SK-N-SH (cell line): ENCODE measurements at regions not wholly inside any gene's neighbourhood (a gene's known extent, or its start where the extent isn't known, plus 50 kb on each side); places are given as distances from the start of the nearest gene placed in this dataset.

Source experiments
- CTCF ChIA-PET: fragments of 300-600, 350-600 bp; formaldehyde crosslinking; extraction: SDS; loops from one replicate; lab custom pipeline; 2021; lab: Yijun Ruan, JAX
- POLR2A ChIA-PET: fragments of 350-600 bp; sonication (Branson Sonifier 250); formaldehyde crosslinking; extraction: SDS; loops from one replicate; lab custom pipeline; 2020; ENCODE audit warnings: antibody characterized with exemption, inconsistent platforms; lab: Yijun Ruan, JAX
- DNase-seq: peaks from one replicate; pipeline ENCODE4 v3.0.0; 2012
- H2AFZ ChIP-seq: fragments of 200-600 bp; sonication (generic); 2 replicates; pipeline ENCODE4 v1.8.1; 2016; ENCODE audit warnings: antibody characterized with exemption, mild to moderate bottlenecking, low read depth
- H3F3A ChIP-seq: fragments of 200-600 bp; sonication (generic); replicated peaks from 2 replicates; pipeline ENCODE3; 2016; ENCODE audit warnings: antibody characterized with exemption, mild to moderate bottlenecking; ENCODE audit not compliant: insufficient read depth
- H3K27ac ChIP-seq, 2 experiments: fragments of 200-500 bp in 1 of 2; fragments of 200-600 bp in 1 of 2; sonication (Bioruptor generic) in 1 of 2; sonication (generic), shearing (Covaris generic) in 1 of 2; 2 replicates each; pipeline versions ENCODE4 v1.5.1 to v1.6.1; 2014 to 2016; ENCODE audit warnings: low read depth in 2 of 2, inconsistent platforms in 1 of 2, low read length in 1 of 2, mild to moderate bottlenecking in 1 of 2, mixed read lengths in 1 of 2
- H3K27me3 ChIP-seq: fragments of 200-600 bp; sonication (generic), shearing (Covaris generic); 2 replicates; pipeline ENCODE4 v1.6.1; 2016; ENCODE audit warnings: mixed run types; ENCODE audit not compliant: insufficient read depth
- H3K36me3 ChIP-seq, 2 experiments: fragments of 200-500 bp in 1 of 2; fragments of 200-600 bp in 1 of 2; sonication (Bioruptor generic) in 1 of 2; sonication (generic) in 1 of 2; replicated peaks in 1 of 2; 2 replicates each; pipeline versions ENCODE3 to v1.5.1; 2014 to 2016; ENCODE audit warnings: low read length in 1 of 2, mild to moderate bottlenecking in 1 of 2; ENCODE audit not compliant: insufficient read depth in 2 of 2, control insufficient read depth in 1 of 2
- H3K4me1 ChIP-seq, 2 experiments: fragments of 200-500 bp in 1 of 2; fragments of 200-600 bp in 1 of 2; sonication (Bioruptor generic) in 1 of 2; sonication (generic), shearing (Covaris generic) in 1 of 2; 2 replicates each; pipeline versions ENCODE4 v1.5.1 to v1.6.1; 2014 to 2016; ENCODE audit warnings: low read depth in 1 of 2, low read length in 1 of 2, mixed run types in 1 of 2; ENCODE audit not compliant: insufficient read depth in 2 of 2, control insufficient read depth in 1 of 2
- H3K4me2 ChIP-seq: fragments of 200-600 bp; sonication (generic), shearing (Covaris generic); 2 replicates; pipeline ENCODE4 v1.6.1; 2017; ENCODE audit warnings: mixed run types
- H3K4me3 ChIP-seq, 2 experiments: fragments of 200-500 bp in 1 of 2; fragments of 200-600 bp in 1 of 2; sonication (Bioruptor generic) in 1 of 2; sonication (generic), shearing (Covaris generic) in 1 of 2; 2 replicates each; pipeline versions ENCODE4 v1.5.1 to v1.8.1; 2014 to 2016; ENCODE audit warnings: low read depth in 2 of 2, inconsistent platforms in 1 of 2, low read length in 1 of 2, mild to moderate bottlenecking in 1 of 2, mixed read lengths in 1 of 2, moderate library complexity in 1 of 2
- H3K79me2 ChIP-seq: fragments of 200-600 bp; sonication (generic); 2 replicates; pipeline ENCODE4 v1.8.1; 2017; ENCODE audit warnings: mild to moderate bottlenecking; ENCODE audit not compliant: insufficient read depth
- H3K9ac ChIP-seq: fragments of 200-600 bp; sonication (generic); 2 replicates; pipeline ENCODE4 v1.6.1; 2017; ENCODE audit warnings: mixed run types
- H3K9me2 ChIP-seq: fragments of 200-600 bp; sonication (generic); 2 replicates; pipeline ENCODE4 v1.6.1; 2017; ENCODE audit warnings: mixed run types
- H3K9me3 ChIP-seq: fragments of 200-600 bp; sonication (generic); 2 replicates; pipeline ENCODE4 v1.6.1; 2017; ENCODE audit warnings: mixed run types, mild to moderate bottlenecking, moderate library complexity
- H4K20me1 ChIP-seq: fragments of 200-600 bp; sonication (generic); 2 replicates; pipeline ENCODE4 v1.6.1; 2017; ENCODE audit warnings: mild to moderate bottlenecking, mixed run types; ENCODE audit not compliant: insufficient read depth
- CHD2 ChIP-seq: fragments of 150-350 bp; IDR thresholded peaks from 2 replicates; pipeline ENCODE4 v1.6.1; 2018; ENCODE audit warnings: low read length; ENCODE audit not compliant: partially characterized antibody
- CTCF ChIP-seq: fragments of 200-600 bp; sonication (generic); IDR thresholded peaks from 2 replicates; pipeline ENCODE4 v1.6.1; 2017; ENCODE audit warnings: antibody characterized with exemption, mild to moderate bottlenecking, moderate library complexity
- ELF1 ChIP-seq: IDR thresholded peaks from 2 replicates; pipeline ENCODE4 v1.4.0; 2012
- GABPA ChIP-seq: IDR thresholded peaks from 2 replicates; pipeline ENCODE4 v1.4.0; 2012; ENCODE audit warnings: low read depth, mild to moderate bottlenecking
- MXI1 ChIP-seq: IDR thresholded peaks from 2 replicates; pipeline ENCODE4 v1.6.1; 2012; ENCODE audit warnings: mild to moderate bottlenecking, low read depth, low read length, improper control_type of control experiment
- RAD21 ChIP-seq: IDR thresholded peaks from 2 replicates; pipeline ENCODE4 v1.6.1; 2012; ENCODE audit warnings: mild to moderate bottlenecking, low read length
- REST ChIP-seq: IDR thresholded peaks from 2 replicates; pipeline ENCODE4 v1.6.1; 2012; ENCODE audit warnings: mild to moderate bottlenecking, low read depth, low read length, moderate library complexity
- RXRA ChIP-seq: IDR thresholded peaks from 2 replicates; pipeline ENCODE4 v1.4.0; 2012; ENCODE audit warnings: low read depth, mild to moderate bottlenecking, borderline replicate concordance
- TCF12 ChIP-seq: IDR thresholded peaks from 2 replicates; pipeline ENCODE4 v1.4.0; 2012
- USF2 ChIP-seq: fragments of 150-350 bp; IDR thresholded peaks from 2 replicates; pipeline ENCODE4 v1.6.1; 2017; ENCODE audit warnings: antibody characterized with exemption, low read length, low read depth, borderline replicate concordance
- YY1 ChIP-seq: IDR thresholded peaks from 2 replicates; pipeline ENCODE4 v1.4.0; 2012; ENCODE audit warnings: low read depth, mild to moderate bottlenecking
- WGBS: methylation state at CpG from one replicate; pipeline ENCODE4 v1.1.6; 2017; ENCODE audit warnings: low lambda C conversion rate; 5-methylcytosine and 5-hydroxymethylcytosine counted together

- H2AFZ ChIP-seq: no peak overlapping the region
- TF ChIP-seq TCF12 (no peak), YY1 (no peak), CTCF (no peak), GABPA (no peak), RXRA (no peak), MXI1 (no peak), RAD21 (no peak), USF2 (no peak), ELF1 (no peak)
- TF ChIP-seq, all 33 proteins: peak for 0
- Histone ChIP-seq H3K36me3 (no peaks in the 10 kb centered on the region), H3K4me1 (no peaks in the 10 kb centered on the region; a peak in 1 of 4 replicates), H3K79me2 (no peaks in the 10 kb centered on the region), H3K9ac (no peak overlapping the region), H3K9me2 (no peaks in the 10 kb centered on the region), H3K4me3 (no peak overlapping the region), H3K27ac (no peak overlapping the region), H3K9me3 (no peaks in the 10 kb centered on the region), H3K4me2 (no peak overlapping the region), H4K20me1 (no peaks in the 10 kb centered on the region), H3F3A (no peaks in the 10 kb centered on the region), H3K27me3 (no peaks in the 10 kb centered on the region)
- CTCF ChIA-PET: no interaction called here
- DNase-seq: no peak
- POLR2A ChIA-PET: no interaction called here
- WGBS: 37% methylated on average over 5 of the region's 5 CpGs
Measured at GRCh38 chr4:152168987-152169616, 366.8 kb downstream of the FBXW7 start.

DNA sequence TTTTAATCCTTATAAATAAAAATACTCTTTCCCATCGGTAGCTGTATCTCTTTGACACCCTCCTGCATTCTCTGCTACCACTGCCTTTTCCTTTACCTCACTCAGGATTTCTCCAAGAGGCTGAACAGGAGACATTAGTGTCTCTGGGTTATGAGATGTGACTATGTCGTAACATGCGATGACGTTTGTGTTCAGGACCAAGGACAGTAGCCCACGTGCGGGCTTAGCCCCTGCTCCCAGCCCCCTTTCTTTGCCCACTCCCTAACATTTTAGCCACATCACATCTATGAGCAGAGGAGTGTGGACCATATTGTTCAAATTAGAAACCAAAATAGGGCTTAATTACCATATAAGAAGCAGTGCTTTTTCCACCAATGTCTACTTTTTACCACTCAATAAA, 369.3 kb downstream of the FBXW7 start:
- Histone ChIP-seq H3K36me3 (no peaks in the 10 kb centered on the region), H3K4me3 (no peak overlapping the region), H3K9me3 (no peaks in the 10 kb centered on the region)
- TF ChIP-seq CHD2 (no peak), REST (peak; percentile 88)
- TF ChIP-seq, all 33 proteins: peak for 1
- no peak overlapping the region for H3K27ac ChIP-seq
- H3F3A ChIP-seq: peaks cover 3% of the 10 kb centered on the region
- H3K9ac ChIP-seq: no peak overlapping the region
- no peak overlapping the region for H3K4me2 ChIP-seq
- ChIA-PET CTCF (interaction anchor here (2.0 kb wide), 1 partner anchor 9 kb away, joined by 5 read pairs; no protein-coding TSS in a partner anchor), POLR2A (no interaction called here)
- no peaks in the 10 kb centered on the region for H3K9me2 ChIP-seq
- H3K27me3 ChIP-seq: no peaks in the 10 kb centered on the region
- no peak overlapping the region for H2AFZ ChIP-seq
- H3K4me1 ChIP-seq: peaks cover 2 to 8% of the 10 kb centered on the region in 2 experiments; a peak in 3 of 4 replicates
- H3K79me2 ChIP-seq: no peaks in the 10 kb centered on the region
- 80% methylated on average over 6 of the region's 6 CpGs for WGBS
- H4K20me1 ChIP-seq: no peaks in the 10 kb centered on the region
- DNase-seq: no peak
